Mesothelial cell of epicardium (in vitro differentiated cells): ENCODE measurements at regions not wholly inside any gene's neighbourhood (a gene's known extent, or its start where the extent isn't known, plus 50 kb on each side); places are given as distances from the start of the nearest gene placed in this dataset.

Source experiments
- DNase-seq, 2 experiments: peaks; one replicate each; pipeline ENCODE4 v3.0.0; 2021; ENCODE audit warnings: low spot score in 2 of 2; ENCODE audit not compliant: unreplicated experiment in 2 of 2
- H3K27ac Mint-ChIP-seq: 2 replicates; pipeline ENCODE4 v1.8.0; 2021; ENCODE audit warnings: mixed read lengths
- H3K27me3 Mint-ChIP-seq: 2 replicates; pipeline ENCODE4 v1.8.0; 2021; ENCODE audit warnings: low read depth, mixed read lengths
- H3K36me3 Mint-ChIP-seq: 2 replicates; pipeline ENCODE4 v1.8.0; 2021; ENCODE audit warnings: mixed read lengths
- H3K4me1 Mint-ChIP-seq: 2 replicates; pipeline ENCODE4 v1.8.0; 2021; ENCODE audit warnings: mixed read lengths
- H3K4me3 Mint-ChIP-seq: 2 replicates; pipeline ENCODE4 v1.8.0; 2021; ENCODE audit warnings: mild to moderate bottlenecking, moderate library complexity, mixed read lengths
- H3K9me3 Mint-ChIP-seq: 2 replicates; pipeline ENCODE4 v1.8.0; 2021; ENCODE audit warnings: mixed read lengths
- TF ChIP-seq, protein P1 (sequence below): fragments of 200-600 bp; sonication (generic); IDR thresholded peaks from one replicate; pipeline ENCODE4 v1.5.0; 2021; ENCODE audit warnings: antibody characterized with exemption; ENCODE audit not compliant: unreplicated experiment

DNA sequence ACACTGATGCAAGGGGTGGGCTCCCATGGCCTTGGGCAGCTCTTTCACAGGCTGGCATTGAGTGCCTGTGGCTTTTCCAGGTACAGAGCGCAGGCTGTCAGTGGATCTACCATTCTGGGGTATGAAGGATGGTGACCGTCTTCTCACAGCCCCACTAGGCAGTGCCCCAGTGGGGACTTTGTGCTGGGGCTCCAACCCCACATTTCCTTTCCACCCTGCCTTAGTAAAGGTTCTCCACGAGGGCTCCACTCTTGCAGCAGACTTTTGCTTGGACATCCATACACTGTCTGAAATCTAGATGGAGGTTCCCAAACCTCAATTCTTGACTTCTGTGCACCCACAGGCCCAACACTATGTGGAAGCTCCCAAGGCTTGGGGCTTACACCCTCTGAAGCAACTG lies 107.9 kb upstream of the ECI2 start:
- H3K4me3 Mint-ChIP-seq, result no peak overlapping the region
- peaks cover 14% of the 10 kb centered on the region for H3K36me3 Mint-ChIP-seq
- TF ChIP-seq, protein P1, sequence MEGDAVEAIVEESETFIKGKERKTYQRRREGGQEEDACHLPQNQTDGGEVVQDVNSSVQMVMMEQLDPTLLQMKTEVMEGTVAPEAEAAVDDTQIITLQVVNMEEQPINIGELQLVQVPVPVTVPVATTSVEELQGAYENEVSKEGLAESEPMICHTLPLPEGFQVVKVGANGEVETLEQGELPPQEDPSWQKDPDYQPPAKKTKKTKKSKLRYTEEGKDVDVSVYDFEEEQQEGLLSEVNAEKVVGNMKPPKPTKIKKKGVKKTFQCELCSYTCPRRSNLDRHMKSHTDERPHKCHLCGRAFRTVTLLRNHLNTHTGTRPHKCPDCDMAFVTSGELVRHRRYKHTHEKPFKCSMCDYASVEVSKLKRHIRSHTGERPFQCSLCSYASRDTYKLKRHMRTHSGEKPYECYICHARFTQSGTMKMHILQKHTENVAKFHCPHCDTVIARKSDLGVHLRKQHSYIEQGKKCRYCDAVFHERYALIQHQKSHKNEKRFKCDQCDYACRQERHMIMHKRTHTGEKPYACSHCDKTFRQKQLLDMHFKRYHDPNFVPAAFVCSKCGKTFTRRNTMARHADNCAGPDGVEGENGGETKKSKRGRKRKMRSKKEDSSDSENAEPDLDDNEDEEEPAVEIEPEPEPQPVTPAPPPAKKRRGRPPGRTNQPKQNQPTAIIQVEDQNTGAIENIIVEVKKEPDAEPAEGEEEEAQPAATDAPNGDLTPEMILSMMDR, result no peak
- H3K4me1 Mint-ChIP-seq, result no peaks in the 10 kb centered on the region
- peaks cover 56% of the 10 kb centered on the region for H3K9me3 Mint-ChIP-seq
- H3K27ac Mint-ChIP-seq, result no peak overlapping the region
- no peaks in the 10 kb centered on the region for H3K27me3 Mint-ChIP-seq
- DNase-seq, result no peak

DNA sequence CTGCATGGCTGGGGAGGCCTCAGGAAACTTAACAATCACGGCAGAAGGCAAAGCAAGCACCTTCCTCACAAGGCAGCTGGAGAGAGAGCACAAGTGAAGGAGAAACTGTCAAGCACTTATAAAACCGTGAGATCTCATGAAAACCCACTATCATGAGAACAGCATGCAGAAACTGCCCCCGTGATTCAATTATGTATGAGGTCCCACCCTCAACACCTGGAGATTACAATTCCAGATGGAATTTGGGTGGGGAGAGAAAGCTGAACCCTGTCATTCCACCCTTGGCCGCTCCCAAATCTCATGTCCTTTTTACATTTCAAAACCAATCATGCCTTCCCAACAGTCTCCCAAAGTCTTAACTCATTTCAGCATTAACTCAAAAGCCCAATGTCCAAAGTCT lies 107.2 kb upstream of the ECI2 start:
- H3K27ac Mint-ChIP-seq, result no peak overlapping the region
- peaks cover 14% of the 10 kb centered on the region for H3K36me3 Mint-ChIP-seq
- H3K4me1 Mint-ChIP-seq, result no peaks in the 10 kb centered on the region
- peaks cover 50% of the 10 kb centered on the region for H3K9me3 Mint-ChIP-seq
- H3K27me3 Mint-ChIP-seq, result no peaks in the 10 kb centered on the region
- DNase-seq, result no peak
- TF ChIP-seq, protein P1, result no peak
- H3K4me3 Mint-ChIP-seq, result no peak overlapping the region

GRCh38 chr6:4240148-4240547 lies 104.8 kb upstream of the ECI2 start:
- H3K36me3 Mint-ChIP-seq, result peaks cover 7% of the 10 kb centered on the region
- no peaks in the 10 kb centered on the region for H3K4me1 Mint-ChIP-seq
- no peak for DNase-seq
- H3K4me3 Mint-ChIP-seq, result no peak overlapping the region
- no peaks in the 10 kb centered on the region for H3K27me3 Mint-ChIP-seq
- peaks cover 37% of the 10 kb centered on the region for H3K9me3 Mint-ChIP-seq
- no peak overlapping the region for H3K27ac Mint-ChIP-seq
- TF ChIP-seq, protein P1, result no peak

GRCh38 chr6:4225161-4225872 lies 89.9 kb upstream of the ECI2 start:
- H3K9me3 Mint-ChIP-seq, result peaks cover 19% of the 10 kb centered on the region
- H3K4me1 Mint-ChIP-seq, result peaks cover 22% of the 10 kb centered on the region
- H3K27me3 Mint-ChIP-seq, result no peaks in the 10 kb centered on the region
- H3K27ac Mint-ChIP-seq, result peak overlapping the region; percentile 96
- TF ChIP-seq, protein P1, result no peak
- no peak for DNase-seq
- peaks cover 8% of the 10 kb centered on the region for H3K36me3 Mint-ChIP-seq
- no peak overlapping the region for H3K4me3 Mint-ChIP-seq

- peaks cover 21% of the 10 kb centered on the region for H3K9me3 Mint-ChIP-seq
- peak in 1 of 2 experiments; percentile 46 for DNase-seq
- peaks cover 22% of the 10 kb centered on the region for H3K4me1 Mint-ChIP-seq
- TF ChIP-seq, protein P1, result no peak
- peak overlapping the region; percentile 96 for H3K27ac Mint-ChIP-seq
- H3K36me3 Mint-ChIP-seq, result peaks cover 8% of the 10 kb centered on the region
- peak overlapping the region; percentile 44 for H3K4me3 Mint-ChIP-seq
- no peaks in the 10 kb centered on the region for H3K27me3 Mint-ChIP-seq
Observed at GRCh38 chr6:4224067-4224978, 88.9 kb upstream of the ECI2 start.
